ENCODE measurements at regions not wholly inside any gene's neighbourhood (a gene's known extent, or its start where the extent isn't known, plus 50 kb on each side); places are given as distances from the start of the nearest gene placed in this dataset.
"Not testable (repeated sequence)": the region's sequence is repeated elsewhere in the genome, so short reads cannot be mapped to it uniquely, and the experiment has no call there.

GRCh38 chr18:73101491-73101890, 233.7 kb upstream of the NETO1 start:
- DNase-seq (ENCODE audit: low spot score), result not testable (repeated sequence)

DNA sequence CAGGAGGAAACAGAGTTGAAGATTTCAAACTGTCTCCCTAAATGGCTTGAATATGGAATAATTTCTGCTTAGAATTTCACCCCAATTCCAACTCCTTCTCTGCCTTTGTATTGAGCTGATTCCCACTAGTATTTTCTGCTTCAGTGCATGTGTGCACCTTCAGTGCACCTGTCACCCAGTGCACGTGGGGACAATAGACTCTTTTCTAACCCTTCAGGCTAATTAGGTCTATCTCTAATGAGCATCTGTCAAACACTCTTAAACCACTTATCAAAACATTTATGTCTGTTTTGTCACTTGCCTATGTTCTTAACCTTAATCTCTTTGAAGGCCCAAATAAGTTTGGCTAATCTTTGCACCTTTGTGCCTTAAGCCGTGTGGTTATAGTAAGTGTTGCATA, 232.0 kb upstream of the NETO1 start:
- no peak for DNase-seq (ENCODE audit: low spot score)

- no peak for DNase-seq (ENCODE audit: low spot score)
Observed at GRCh38 chr18:73093687-73094250, 226.0 kb upstream of the NETO1 start.

- no peak for DNase-seq (ENCODE audit: low spot score)
Observed at GRCh38 chr18:73088445-73088844, 220.7 kb upstream of the NETO1 start.

- no peak for DNase-seq (ENCODE audit: low spot score)
Observed at GRCh38 chr18:73087282-73087977, 219.6 kb upstream of the NETO1 start.

DNA sequence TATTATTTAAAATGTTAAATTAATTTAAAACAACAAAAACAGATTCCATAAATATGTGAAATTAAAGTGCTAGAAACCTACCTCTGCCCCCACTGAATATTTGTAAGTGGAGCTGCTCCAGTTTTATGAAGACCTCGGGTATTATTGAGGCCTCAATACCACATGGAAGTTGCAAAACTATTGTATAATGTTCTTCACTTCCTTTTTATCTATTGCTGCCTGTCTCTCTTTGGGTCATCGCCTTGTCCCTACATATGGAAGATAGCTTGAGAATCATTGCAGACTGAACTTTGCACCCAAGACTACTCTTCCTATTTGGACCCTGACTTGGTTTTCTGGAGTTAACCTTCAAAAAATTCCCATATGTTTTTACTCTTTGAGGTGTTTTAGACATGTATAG, 212.1 kb upstream of the NETO1 start:
- DNase-seq (ENCODE audit: low spot score), result no peak

GRCh38 chr18:73060666-73061288, 193.0 kb upstream of the NETO1 start:
- no peak for DNase-seq (ENCODE audit: low spot score)

DNA sequence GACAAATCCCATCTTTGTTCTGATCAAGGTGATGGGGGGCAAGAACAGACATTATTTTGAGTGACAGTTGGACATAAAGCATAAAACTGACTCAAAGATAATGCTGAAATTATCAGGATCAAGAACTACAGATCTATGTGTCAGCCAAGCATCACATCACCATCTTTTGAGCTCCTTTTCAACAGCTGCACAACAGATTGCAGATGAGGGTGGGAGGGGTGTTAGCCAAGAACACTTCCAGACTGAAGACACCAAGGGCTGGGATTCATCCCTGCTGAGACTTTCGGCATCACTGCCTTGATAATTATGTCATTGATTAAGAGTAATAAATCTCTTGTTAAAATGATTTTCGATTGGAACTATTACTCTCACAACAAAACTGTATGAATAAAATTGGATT, 191.5 kb upstream of the NETO1 start:
- no peak for DNase-seq (ENCODE audit: low spot score)

DNA sequence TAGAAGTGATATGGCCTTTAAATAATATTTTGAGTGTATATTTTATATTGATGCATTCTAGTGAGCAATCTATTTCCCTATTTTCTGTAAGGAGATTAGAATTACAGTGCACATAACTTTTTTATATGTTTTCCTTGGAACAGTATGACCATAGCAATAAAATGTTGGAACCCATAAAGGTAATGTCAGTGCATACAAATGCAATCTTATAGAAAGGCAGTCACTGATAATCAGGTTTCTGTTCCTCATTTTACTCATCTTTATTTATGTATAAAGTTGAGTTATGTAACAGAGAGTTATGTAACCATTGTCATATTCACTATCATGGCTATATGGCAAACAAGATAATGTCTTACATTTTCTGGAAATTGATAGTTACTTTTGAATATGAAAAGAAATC, 179.9 kb upstream of the NETO1 start:
- no peak for DNase-seq (ENCODE audit: low spot score)

DNA sequence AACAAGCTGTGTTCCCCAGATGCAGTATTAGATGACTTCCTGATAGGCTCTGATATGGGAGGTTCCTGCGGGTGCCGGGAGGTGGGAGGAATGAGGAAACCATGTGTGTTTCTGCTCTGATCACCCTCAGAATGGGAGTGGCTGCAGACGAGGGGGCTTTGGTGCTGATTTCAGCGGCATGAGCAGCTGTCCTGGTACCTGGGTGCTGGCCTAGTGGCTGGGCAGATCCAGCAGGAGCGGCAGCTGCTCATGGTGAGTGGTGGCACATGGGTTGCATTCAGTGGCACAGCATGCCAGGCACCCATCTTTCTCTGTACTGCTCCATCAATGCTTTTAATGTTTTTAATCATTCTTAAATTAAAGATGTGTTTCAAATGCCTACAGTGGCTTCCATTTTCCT, 177.2 kb upstream of the NETO1 start:
- DNase-seq (ENCODE audit: low spot score), result no peak

DNA sequence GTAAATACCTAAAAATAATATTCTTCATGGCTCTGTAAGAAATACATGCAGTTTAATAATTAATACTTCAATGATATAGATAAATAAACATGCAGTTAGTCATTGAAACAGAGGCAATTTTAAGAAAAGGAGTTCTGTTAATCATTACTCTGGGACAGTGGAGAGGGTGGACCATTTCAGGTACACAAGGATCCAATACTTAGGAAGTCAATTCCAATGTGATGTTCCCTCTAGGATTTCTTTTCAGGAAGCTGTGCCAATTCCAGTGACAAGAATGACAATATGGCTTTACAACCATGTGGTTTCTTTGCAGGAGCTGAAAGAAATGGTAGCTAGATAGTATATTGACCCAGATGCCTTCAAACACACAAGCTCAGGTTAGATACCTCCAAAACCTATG, 175.8 kb upstream of the NETO1 start:
- no peak for DNase-seq (ENCODE audit: low spot score)

- DNase-seq (ENCODE audit: low spot score), result no peak
Observed at GRCh38 chr18:73043211-73043610, 175.4 kb upstream of the NETO1 start.

GRCh38 chr18:73040247-73040646, 172.5 kb upstream of the NETO1 start:
- no peak for DNase-seq (ENCODE audit: low spot score)

DNA sequence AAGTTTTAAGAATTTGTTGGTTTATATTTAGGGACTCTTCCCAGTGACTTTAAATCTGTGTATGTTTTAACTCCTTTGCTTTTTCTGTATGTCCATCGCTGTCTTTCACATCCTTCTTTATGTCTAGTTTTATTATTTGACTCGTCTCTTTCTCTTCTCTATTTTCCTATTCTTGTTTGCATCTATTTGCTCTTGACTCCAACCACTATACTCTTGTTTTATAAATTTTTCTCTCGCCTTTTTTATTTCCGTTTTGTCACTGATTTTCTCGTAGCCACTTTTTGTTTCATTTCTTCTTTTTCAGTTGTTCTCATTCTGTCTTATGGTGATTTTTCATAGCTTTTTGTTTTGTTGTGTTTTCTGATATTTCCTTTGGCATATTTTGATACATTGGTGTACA, 170.5 kb upstream of the NETO1 start:
- DNase-seq (ENCODE audit: low spot score), result no peak

GRCh38 chr18:73023975-73024374, 156.2 kb upstream of the NETO1 start:
- DNase-seq (ENCODE audit: low spot score), result no peak

- no peak for DNase-seq (ENCODE audit: low spot score)
Observed at GRCh38 chr18:73009691-73010090, 141.9 kb upstream of the NETO1 start.

DNA sequence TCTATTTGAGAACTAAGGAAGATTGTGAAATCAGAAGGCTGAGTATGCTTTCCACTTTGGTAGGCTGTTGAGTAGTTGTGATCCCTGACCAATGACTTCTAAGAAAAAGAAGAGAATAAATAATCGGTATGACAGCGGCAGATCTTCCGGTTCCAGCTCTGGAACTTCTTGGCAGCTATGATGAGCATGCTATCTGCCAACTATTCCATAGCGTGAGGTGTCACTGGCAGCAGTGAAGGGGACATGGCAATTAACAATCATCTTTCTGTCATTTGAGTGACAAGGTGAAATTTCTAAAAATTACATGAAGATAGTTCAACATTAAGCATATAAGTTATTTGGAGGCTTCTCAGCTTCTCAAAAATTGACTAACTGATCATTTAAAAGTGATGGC, 140.1 kb upstream of the NETO1 start:
- DNase-seq (ENCODE audit: low spot score), result no peak

GRCh38 chr18:73007195-73007914, 139.6 kb upstream of the NETO1 start:
- no peak for DNase-seq (ENCODE audit: low spot score)

DNA sequence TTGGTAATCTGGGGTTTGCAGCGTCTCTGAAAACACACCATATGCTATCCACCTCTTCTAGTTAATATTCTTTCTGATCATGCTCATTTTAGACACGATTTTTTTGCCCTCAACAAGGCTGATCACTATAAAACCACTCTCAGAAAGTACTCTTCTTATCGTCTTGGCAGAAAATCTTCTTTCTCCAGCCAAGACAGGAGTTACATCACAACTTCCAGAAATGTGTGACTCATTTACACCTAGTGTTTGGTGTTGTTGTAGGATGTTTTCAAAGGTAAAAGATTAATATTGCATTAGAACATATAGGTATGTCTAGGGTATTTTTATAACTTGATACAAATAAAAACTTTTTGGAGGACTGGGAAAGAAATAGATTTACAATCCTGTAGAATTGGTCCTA, 138.5 kb upstream of the NETO1 start:
- DNase-seq (ENCODE audit: low spot score), result no peak

DNA sequence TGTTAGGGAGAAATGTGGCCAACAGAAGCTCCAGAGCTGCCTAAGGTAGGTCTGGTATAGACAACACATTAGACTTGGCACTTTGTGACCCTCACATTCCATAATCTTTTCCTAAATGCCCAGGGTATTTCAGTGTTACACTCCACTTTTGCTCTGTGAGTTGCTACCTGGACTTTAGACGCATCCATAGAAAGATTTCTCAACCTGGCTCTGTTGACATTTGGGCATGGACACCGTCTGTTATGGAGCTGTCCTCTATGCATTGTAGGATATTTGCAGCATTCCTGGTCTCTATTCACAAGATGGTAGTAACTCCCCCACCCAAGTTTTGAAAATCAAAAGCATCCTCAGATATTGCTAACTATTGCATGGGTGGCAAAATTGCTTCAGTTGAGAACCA, 136.5 kb upstream of the NETO1 start:
- DNase-seq (ENCODE audit: low spot score), result no peak

GRCh38 chr18:72999971-73000607, 132.3 kb upstream of the NETO1 start:
- no peak for DNase-seq (ENCODE audit: low spot score)

DNA sequence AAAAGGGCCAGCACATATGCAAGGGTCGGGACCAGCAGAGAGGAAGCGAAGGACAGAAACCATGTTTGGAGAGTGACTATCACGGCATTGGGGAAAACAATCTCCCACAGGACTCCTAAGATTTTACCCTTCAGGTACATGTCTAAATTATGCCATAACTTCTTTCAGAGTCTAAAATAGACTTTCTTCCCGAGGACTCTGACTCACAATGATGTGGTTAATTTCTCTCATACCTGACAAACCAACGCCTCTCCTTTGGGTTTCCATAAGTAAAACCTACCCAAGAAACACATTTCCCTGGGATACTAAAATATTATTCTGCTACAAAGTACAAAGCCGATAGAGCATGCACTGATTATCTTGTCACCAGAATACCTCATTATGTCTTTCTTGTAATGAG, 127.8 kb upstream of the NETO1 start:
- DNase-seq (ENCODE audit: low spot score), result no peak

DNA sequence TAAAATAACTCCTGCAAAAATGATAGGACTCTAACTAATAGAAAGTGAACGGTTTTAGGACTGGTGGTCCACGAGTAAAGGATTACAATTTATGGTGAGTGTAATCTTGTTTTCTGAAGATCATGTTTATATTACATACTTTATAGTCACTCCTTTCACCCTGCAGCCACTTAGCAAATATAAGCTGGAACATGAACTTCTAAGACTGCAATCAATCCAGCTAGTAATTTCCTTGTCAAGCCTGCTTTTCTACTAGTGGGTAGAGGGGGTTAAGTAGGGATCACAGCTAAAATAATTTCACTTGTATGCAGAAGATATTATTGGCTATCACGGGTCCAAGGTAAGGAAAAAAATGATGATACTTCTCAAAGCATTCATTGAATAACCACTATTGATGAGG, 125.5 kb upstream of the NETO1 start:
- no peak for DNase-seq (ENCODE audit: low spot score)

Measured in SW480 (cell line).